GM19035 (cell line): ENCODE measurements at regions not wholly inside any gene's neighbourhood (a gene's known extent, or its start where the extent isn't known, plus 50 kb on each side); places are given as distances from the start of the nearest gene placed in this dataset.
"Not testable (repeated sequence)": the region's sequence is repeated elsewhere in the genome, so short reads cannot be mapped to it uniquely, and the experiment has no call there.

Experiments
- ATAC-seq: cut with Tn5 transposase; IDR thresholded peaks from one replicate; pipeline ENCODE4 v1.9.1; 2021; ENCODE audit not compliant: unreplicated experiment

GRCh38 chr13:97774391-97775100 lies 178.9 kb upstream of the IPO5 start:
- not testable (repeated sequence) for ATAC-seq

GRCh38 chr13:97780486-97780885 lies 173.0 kb upstream of the IPO5 start:
- ATAC-seq: no peak

GRCh38 chr13:97781891-97782305 lies 171.6 kb upstream of the IPO5 start:
- no peak for ATAC-seq

- no peak for ATAC-seq
These were observed 167.0 kb upstream of the IPO5 start for GRCh38 chr13:97786510-97786909.

GRCh38 chr13:97797553-97797952 lies 155.9 kb upstream of the IPO5 start:
- ATAC-seq: no peak

DNA sequence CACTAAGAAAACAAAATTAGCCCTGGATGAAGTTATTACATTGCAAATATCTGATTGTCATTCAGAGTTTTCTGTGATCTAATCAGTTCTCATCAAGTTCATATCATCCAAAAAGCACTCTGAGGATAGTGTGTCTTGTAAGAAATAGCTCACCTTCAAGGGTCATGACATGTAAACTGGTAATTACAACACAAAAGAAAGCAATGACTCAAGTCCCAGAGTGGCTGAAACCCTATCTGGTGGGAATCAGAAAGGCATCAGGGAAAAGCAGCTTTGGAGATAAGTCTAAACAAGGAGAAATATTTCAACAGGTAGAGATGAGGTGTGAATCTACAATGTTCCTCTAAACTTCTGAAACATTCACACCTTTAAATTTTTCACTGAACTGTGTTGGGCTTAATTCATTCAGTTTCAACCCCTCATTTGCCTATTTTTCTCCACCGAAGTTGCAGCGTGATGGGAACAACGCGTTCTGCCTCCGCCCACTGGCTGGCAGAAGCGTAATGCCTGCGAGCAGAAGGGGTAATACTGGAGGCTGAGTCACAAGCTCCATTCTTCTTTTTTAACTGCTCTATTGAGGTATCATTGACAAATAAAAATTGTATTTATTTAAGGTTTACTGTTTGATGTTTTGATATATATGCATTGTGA lies 155.2 kb upstream of the IPO5 start:
- ATAC-seq: no peak

DNA sequence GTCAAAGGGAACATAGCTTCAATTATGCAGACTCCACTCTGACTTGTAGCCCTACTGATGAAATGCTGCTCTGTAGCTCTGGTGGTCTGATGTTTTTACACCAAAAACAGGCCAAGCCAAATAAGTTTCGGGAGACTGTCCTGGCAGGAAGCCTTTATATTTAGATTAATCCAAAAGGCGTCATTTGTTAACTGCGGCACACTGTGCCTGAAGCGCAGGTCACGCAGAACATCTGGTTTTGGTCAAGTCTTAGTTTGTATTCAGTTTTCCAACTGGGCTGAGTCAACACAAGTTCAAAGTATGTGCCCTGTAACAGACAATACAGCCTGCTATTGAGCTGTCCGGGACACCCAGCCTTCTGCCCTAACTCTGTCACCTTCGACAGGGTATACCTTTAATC lies 154.6 kb upstream of the IPO5 start:
- no peak for ATAC-seq

- ATAC-seq: no peak
These were observed 151.3 kb upstream of the IPO5 start for GRCh38 chr13:97802213-97802612.

DNA sequence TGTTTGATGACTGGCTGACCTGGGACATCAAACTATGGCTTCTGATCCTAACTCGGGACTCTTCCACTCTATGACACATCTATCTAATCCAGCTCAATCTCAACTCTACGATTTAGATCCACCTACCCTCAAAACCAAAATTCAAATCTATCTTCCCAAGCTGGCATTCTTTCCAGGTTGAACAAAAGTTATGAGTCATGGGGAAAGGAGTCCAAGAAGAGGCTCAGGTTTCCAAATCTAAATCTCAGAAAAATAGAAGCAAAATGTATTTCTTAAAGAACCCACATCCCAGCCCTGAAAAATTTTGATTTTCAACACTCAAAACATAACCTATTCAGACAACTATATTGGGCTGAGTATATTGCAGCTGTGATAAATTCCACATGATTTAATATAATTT lies 143.9 kb upstream of the IPO5 start:
- no peak for ATAC-seq

DNA sequence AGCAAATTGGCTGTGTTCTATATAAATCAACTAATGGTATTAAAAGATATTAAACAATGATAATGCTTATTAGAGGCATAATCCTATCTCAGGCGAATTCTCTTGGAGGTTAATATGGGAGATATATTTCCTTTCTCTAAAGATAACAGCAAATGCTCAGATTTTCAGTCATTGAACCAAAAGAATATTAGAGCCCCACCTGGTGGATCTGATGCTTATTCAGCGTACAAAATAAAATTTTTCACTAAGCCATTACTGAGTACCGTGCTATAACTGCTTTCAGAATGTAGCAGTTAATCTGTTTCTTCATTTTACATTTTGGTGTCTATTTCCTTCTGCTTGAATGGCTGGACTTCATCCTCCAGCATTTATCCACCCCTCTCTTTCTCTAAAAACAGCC lies 143.3 kb upstream of the IPO5 start:
- ATAC-seq: no peak

- no peak for ATAC-seq
These were observed 131.1 kb upstream of the IPO5 start for GRCh38 chr13:97822377-97822776.

DNA sequence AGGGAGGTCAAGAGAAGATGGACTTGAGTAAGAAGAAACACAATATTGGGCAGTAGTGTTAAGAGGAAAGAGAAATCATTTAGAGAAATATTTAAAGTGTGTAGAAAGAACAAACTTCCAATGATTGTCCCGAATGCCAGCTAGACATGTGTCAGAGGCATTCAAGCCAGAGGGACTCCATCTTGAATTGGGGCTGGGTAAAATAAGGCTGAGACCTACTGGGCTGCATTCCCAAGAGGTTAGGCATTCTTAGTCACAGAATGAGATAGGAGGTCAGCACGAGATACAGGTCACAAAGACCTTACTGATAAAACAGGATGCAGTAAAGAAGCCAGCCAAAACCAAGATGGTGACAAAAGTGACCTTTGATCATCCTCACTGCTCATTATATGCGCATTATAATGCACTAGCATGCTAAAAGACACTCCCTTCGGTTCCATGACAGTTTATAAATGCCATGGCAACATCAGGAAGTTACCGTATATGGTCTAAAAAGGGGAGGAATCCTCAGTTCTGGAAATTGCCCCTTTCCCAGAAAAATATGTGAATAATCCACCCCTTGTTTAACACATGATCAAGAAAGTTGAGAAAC lies 127.0 kb upstream of the IPO5 start:
- no peak for ATAC-seq

DNA sequence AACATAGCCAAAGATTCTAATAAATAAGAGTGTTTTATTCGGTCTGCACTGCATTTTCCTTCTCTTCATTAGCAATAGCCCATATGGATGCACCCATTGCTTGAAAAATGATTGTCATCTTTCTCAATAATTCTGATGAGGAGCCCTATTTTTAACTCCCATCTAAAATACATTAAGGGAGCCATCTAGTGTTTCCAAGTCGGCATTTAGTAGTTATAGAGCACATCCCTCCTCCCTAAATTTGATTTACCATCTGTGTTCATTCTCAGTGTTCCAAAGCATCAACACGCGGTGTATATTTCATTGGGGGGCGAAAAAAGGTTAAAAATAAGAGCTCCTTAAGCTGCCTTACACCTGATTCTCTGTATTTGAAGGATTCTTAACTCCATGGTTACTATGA lies 119.2 kb upstream of the IPO5 start:
- no peak for ATAC-seq

DNA sequence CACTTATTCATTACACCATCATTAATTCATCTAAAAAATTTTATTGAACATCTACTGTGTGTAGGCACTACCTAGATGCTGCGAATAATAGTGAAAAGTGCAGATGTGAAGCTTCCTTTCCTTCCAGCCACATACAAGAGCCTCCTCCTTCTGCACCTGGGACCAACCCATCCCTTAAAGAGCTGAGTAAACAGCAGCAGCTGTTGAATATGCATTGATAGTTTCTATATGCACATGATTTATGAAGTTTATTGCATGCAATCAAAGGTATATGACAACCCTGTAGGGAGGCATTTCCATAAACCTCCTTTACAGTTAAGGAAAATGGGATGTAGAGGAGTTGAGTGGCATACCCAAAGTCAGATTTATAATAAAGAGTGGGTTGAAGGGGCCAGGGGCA lies 110.3 kb upstream of the IPO5 start:
- ATAC-seq: no peak

DNA sequence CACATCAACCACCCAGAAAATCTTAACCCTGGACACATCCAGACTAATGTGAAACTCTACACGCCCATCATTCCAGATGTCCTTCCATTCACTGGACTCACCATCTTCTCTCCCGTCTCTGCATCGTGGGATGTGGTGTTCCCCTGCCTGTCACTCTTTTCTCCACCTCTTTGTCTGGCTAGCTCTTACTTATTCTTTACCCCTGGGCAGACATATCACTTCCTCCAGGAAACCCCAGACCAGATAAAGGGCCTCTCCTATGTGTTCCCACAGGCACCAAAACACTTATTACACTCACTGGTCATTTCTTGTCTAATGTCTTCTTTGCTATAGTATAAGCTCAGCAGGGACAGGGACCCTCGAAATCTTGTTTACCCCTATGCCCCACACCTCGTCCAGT lies 109.3 kb upstream of the IPO5 start:
- ATAC-seq: no peak

- ATAC-seq: no peak
These were observed 104.6 kb upstream of the IPO5 start for GRCh38 chr13:97848886-97849285.

- no peak for ATAC-seq
These were observed 104.2 kb upstream of the IPO5 start for GRCh38 chr13:97849305-97849704.

DNA sequence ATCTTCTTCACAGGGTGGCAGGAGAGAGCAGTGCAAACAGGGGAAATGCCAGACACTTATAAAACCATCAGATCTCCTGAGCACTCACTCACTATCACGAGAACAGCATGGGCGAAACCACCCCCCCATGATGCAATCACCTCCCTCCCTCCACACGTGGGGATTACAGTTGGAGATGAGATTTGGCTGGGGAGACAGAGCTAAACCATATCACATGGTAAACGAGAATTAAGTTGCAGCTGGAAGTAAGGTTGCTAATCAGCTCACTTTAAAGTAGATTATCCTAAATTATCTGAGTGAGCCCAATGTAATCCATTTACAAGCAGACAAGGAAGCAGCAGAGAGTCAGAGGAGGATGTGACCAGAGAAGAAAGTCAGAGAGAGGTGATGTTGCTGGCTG lies 102.2 kb upstream of the IPO5 start:
- ATAC-seq: no peak

DNA sequence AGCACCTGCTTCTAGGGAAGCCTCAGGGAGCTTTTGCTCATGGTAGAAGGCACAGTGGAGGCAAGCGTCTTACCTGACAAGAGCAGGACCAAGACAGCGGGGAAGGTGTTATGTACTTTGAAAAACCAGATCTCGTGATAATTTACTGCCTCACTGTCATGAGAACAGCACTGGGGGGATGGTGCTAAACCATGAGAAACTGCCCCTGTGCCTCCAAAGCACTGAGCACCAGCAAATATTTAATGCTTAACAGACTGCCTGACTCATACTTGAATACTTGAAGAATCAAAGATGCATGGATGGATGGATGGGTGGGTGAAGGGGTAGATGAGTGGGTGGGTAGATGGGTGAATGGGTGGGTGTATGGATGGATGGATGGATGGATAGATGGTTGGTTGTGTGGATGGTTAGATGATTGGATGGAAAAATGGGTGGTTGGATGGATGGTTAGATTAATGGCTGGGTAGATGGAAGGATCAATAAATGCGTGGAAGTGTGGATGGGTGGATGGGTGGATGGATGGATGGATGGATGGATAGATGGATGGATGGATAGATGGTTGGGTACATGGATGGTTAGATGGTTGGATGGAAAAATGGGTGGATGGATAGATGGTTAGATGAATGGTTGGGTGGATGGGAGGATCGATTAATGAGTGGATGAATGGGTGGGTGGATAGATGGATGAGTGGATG lies 101.1 kb upstream of the IPO5 start:
- no peak for ATAC-seq

DNA sequence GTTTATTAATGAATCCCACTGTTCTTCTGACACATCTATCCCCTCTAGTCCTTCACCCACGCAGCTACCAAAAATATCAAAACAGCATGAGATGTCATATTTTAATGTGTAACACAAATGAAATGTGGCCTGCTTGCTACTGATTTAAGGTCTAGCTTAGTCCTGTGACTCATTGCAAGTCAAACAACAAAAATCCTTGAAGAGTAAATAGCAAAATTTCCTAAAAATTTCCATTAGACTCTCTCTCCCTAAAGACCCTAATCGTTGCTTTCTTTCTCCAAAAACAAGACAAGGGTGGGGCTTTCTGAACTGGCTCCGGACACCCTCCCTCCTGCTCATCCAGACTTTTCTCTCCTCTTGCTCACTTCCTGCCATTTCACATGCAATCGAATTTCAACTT lies 99.9 kb upstream of the IPO5 start:
- no peak for ATAC-seq

DNA sequence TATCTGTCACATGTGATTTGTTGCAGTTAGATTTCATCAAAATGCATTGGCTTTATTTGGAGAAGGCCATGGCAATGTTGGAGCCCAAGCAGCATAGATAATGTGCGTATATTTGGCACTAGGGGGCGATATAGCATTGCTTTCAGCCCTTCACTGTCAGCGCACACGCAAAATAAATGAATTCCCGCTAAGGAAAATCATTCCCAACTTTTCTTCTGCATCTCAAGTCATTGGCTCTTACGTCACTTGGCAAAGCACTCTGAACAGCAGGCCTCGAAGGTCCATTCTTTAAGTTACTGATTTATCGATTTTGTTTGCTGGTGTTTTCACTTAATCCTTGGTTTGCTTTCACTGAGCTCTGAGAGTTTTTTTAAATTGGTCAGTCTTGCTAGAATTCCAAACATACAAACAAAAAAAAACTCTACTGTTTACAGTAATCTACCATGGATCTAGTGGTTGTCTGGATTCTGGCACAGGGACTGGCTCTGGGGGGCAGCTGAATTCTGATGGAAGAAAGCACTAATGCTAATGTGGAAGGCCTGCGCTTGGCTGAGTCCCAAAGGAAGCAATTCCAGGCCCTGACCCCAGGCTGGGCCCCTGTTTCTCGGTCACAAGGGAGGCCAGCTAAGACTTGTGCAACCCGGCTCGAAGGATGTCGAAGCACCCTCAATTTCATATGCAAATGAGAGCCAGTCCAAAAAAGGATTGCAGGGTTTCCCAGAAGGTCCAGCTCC lies 97.7 kb upstream of the IPO5 start:
- peak; percentile 64 for ATAC-seq
